ENCODE measurements at regions not wholly inside any gene's neighbourhood (a gene's known extent, or its start where the extent isn't known, plus 50 kb on each side); places are given as distances from the start of the nearest gene placed in this dataset.

DNA sequence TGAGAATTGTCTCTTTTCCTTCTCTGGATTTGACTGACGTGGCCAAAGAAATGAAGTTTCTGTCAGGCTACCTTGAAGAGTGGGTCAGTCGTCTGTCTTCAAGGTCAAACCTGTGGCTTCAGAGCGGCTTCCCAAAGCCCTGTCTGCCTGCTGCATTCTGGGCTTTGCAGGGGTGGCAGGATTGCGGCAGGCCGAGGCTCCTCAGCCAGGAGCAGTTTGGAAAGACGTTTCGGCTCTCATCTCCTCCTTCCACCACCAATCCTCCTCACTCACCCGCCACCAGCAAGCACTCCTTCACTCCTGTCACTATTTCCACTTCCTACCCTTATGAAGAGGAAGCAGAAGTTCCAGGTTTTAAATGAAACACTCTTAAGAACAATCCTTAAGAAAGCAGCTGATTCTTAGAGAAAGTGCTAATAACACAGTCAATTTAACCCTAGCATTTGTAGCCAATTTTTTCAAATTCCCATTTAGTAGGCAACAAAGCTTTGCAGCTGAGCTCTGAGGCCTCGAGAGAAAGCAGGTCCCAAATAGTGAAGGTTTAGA lies 351.7 kb downstream of the ZNF608 start:
- DNase-seq (ENCODE audit: low read depth), result no peak

DNA sequence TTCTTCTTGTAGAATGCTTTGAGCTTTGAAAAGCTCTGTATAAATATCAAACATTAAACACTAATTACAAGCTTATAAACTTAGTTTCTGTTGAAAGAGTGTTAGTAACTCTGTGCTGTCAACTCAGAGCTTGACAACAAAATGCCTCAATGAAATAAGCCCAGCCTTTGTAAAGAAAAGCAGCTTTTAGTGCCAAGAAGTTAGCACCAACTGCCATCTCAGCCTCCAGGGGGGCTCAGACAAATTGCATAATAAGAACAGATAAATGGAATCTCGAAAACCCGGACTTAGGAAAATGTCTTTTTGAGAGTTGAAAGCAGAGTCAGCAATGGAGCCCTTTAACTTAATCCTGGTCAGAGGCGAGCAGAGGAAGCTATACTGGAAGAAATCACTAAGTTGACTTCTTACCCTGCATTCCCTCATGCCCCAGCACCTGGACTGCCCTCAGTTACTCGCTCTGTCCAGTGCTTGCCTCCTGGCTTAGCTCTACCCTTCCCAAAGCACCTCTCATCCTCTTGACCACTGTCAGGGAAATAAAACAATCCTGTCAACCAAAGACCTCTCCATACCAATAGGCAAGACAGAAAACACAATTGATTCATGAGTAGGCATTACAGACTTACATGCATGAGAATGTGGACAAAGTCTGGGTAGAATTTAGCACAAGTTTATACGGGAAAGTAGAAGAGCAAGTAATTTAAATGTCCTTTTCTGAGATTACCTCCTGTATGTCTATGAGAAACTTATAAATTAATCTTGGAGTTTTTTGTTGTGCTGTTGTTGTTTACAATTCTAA lies 352.7 kb downstream of the ZNF608 start:
- DNase-seq (ENCODE audit: low read depth), result no peak

DNA sequence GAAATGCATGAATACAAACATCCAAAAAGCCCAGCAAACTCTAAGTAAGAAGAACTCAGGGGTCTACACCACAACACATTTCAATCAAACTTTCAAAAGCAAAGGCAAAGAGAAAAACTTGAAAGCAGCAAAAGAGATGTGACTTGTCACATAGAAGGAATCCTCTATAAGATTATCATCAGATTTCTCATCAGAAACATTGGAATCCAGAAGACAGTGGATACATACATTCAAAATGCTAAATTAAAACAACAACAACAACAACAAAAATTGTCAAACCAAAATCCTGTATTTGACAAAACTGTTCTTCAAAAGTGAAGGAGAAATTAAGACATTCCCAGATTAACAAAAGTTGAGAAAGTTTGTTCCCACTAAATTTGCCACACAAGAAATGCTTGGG lies 362.7 kb downstream of the ZNF608 start:
- DNase-seq (ENCODE audit: low read depth), result no peak

DNA sequence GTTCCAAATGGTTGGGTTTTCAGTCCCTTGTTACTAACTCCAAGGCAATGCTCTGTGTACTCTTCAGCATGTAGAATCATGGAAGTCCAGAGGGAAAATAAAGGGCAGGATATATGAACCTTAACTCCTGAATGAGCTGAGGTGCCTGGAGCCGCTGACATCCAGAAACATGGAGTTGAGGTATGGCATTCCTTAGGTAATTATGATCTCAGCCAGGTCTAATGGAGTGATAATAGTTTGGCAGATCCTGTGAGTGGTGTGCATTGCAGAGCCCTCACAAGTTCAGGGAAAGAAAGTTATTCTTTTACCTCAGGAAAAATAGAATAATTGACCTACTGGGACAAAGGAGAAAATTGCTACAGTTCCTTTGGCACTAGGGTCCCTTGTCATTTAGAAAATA lies 369.1 kb downstream of the ZNF608 start:
- no peak for DNase-seq (ENCODE audit: low read depth)

DNA sequence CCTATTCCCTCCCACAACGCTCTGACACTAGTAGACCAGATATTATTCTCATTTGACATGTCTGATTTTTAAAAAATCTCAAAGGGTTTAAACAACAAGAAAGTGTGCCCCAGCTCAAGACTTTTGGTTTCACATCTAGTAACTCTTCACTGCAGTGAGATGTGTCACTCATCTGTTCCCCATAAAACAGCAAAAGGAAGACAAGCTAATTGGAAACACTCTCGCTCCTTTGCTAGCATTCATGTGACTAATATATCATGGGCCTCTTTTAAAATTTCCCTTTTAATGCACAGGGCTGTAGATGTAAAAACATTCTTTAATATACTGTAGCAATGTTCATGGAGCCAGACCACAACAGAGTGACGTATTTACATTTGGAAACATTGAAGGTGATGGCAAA lies 372.6 kb downstream of the ZNF608 start:
- no peak for DNase-seq (ENCODE audit: low read depth)

DNA sequence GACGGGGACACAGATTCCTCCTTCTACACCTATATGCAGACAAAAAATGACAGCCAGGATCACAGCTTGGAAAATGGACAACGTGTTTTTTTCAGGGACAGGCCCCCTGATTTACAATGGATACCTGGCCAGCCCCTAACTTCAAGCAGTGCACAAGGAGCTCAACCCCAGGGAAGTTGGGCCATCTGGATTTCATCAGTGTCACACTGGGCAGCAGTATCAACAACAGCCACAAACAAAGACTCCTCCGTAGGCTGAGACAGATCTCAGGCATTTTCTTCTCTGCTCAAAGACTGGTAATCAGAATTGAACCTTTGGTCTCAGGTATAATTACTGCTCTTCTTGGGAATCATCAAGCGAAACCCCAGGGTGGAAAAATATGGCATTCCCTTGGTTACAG lies 374.0 kb downstream of the ZNF608 start:
- no peak for DNase-seq (ENCODE audit: low read depth)

DNA sequence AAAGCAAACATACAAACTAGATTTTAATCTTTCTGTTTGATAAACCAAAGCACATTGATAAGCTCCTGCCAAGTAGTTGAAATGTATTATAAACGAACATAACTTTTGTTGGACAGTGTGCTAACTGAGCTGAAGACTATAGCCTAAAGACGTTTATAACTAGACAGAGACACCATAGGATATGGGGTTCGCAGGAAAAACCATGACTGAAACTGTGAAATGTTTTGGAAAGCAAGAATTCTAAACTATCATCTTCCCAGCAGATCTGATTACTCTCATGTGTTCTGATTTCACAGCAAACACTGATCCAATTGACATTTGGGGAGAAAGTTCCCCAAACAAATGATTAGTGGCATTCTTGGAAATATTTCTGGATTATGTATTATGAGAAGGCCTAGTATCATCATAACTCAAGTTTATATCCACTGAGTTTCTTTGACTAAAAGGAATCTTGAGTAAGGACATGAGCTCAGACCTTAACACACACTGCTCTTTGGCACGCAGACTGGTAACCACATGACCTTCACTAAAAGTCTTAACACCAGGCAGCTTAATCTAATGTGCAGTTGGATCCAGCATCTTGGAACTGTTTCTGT lies 375.2 kb downstream of the ZNF608 start:
- DNase-seq (ENCODE audit: low read depth), result no peak

DNA sequence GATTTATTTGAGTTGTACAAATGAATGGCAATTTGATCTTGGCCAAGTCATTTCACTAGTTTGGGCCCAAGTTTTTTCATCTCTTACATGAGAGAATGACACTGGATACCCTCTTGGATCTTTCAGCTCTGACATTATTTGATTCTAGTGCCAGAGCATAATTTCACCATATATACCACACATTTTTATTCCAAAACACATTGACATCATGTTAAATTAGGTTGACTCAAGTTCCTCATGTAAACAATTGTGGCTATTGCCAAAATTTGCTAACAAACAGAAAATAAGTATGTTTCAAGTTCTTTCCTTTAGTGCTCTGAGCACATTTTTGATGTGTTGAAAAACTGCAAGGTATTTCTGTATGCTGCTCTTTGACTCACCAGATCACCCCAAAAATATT lies 375.8 kb downstream of the ZNF608 start:
- DNase-seq (ENCODE audit: low read depth), result no peak

DNA sequence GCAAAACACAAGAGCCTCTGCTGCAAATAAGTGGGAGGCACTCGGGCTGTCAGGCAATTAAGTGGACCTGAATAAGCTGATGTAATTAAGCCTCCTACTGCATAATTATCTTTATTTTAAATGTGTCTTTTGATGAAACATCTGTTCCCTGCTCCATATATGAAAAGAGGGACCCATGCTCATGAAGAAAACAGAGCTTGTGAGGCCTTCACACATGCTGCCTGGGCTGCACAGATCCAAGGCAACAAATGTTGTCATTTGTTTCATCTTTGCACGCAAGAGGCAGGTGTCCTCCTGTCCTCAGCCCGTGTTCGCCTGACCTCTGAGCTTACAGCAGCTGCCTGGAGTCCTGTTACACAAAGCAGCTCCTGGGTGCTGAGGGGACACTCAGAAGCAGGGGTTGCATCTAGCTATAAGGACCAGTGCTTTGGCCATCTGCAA lies 381.1 kb downstream of the ZNF608 start:
- peak; percentile 47 for DNase-seq (ENCODE audit: low read depth)

DNA sequence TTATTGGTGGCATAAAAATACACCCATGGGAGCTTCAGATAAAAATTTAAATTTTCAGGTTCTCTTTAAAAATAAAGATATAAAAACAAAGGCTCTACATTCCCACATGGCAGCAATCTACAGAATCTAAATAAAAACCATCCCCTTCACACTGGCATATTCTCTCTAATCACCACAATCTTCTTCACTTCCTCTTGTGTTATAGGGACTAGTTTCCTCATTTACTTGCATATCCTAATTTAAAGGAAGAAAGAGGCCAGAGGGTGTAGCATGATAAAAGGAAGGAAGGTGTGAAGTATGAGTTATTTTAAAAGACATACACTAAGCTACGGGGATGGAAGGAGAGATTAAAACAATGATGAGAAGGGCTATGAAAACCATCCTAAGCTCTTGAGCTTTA lies 390.5 kb downstream of the ZNF608 start:
- no peak for DNase-seq (ENCODE audit: low read depth)

DNA sequence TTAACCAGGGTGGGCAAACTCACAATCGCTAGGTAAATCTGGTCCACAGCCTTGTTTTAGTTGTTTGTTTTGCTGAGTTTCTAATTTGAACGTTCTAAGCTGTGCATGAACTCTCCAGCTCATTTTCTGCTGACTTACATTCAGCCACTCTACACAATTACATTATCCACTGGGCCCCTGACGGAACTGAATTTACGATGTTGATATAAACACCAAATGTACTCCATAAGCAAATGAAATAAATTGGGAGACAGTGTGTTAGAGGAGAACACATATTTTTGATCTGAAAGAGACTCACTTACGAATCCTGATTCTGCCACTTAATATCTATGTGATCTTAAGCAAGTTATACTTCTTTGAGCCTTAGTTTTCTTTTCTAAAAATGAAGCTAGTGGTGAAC lies 393.4 kb downstream of the ZNF608 start:
- DNase-seq (ENCODE audit: low read depth), result no peak

DNA sequence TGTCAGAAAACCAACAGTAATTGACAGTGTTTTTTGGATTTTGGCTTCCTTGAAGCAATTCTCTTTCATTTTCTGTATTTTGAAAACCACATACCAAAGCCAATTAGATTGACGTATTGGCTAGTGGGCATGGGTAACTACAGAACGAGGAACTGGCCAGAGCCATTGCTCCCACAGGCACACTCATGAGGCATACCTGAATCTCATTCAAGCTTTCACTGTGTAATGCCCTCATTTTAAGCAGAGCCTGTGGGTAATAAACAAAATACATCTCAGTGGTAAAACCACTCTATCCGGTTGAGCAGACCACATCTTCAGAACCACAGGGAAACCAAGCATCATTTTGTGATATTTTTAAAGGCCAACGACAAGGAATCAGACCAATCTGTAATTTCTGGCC lies 394.1 kb downstream of the ZNF608 start:
- no peak for DNase-seq (ENCODE audit: low read depth)

DNA sequence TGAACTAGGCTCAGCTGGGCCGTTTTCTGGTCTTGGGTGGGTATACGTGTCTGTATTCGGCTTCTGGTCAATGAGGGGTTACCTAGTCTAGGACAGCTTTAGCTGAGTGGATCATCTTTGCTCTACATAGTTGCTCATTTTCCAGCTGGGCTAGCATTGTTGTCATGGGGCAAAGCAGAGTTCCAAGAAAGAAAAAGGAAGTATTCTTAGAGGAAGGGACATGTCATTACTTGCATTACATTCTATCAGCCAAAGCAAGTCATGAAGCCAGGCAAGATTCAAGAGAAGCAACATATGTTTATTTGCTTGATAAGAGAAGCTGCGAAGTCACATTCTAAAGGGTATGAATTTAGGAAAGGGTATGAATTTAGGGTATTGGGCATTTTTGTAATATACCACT lies 396.5 kb downstream of the ZNF608 start:
- DNase-seq (ENCODE audit: low read depth), result no peak

DNA sequence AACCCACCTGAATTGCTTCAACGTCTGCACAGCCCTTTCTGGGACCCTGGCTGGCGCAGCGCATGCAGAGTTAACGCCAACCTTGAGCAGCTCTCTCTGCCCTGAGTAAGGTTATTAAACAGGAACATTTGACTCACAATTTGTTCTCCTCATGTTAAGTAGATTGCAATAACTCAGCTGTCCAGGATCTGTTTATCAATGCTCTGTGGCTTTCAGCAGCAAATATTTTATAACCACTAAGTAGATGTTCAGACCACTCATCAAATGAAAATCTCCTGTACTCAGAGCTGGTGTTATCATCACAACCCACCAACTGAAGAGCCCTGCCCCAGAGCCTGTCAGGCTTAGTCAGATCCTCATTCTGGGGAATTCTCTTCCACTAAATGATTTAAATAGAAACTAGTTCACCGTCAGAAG lies 403.0 kb downstream of the ZNF608 start:
- DNase-seq (ENCODE audit: low read depth), result peak; percentile 98

DNA sequence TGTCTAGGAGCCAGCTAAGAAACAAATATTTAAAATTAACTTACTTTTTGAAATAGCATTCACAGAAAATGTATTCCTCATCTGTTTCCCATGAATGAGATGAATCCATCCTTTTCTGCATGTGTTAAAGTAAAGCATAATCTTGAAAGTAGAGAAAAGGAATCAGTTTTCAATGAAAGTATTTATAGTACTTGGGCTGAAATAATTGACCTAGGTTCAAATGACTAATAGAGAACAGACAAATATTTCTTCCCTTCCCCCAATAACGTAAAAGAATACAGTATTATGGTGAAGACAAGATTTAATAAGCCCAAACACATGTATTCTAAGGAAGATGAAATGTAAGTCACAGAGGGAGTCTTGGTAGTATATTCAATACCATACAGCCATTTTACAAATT lies 403.5 kb downstream of the ZNF608 start:
- peak; percentile 65 for DNase-seq (ENCODE audit: low read depth)

DNA sequence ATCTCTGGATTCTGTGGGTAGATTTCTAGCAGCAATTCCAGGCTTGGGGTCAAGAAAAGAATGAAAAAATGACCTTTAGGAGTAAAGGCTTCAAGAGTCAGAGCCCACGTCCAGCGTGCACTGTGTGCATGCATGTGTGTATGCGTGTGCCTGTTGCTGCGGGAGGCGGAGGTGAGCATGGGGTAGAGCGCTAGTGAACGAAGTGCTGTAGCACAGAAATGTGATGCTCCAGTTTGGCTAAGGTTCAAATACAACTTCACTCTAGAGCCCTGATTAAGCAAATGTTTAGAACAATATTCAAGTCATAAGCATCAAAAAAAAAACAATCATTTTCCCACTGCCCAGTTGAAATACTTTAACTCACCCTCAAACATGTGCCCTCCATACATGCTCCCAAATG lies 403.9 kb downstream of the ZNF608 start:
- no peak for DNase-seq (ENCODE audit: low read depth)

DNA sequence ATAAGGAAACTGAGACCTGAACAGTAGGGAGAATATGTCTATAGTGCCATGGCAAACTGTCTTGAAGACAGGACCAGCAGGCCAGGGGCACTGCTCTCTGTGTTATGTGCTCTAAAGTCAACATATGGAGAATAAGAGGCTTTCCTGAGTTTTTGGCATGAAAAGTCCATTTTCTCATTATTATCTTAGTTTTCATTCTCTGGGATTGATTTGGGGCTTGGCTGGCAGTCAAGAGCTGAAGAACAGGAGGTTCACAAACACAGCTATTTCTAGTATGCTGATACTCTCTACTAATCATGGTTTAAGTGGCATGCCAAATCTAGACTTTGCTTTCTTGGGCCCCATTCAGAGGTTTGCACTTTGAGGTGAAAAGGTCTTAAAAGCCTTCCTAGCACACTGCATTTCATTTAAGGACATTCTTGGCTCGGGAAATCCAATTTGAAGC lies 404.4 kb downstream of the ZNF608 start:
- peak; percentile 70 for DNase-seq (ENCODE audit: low read depth)

DNA sequence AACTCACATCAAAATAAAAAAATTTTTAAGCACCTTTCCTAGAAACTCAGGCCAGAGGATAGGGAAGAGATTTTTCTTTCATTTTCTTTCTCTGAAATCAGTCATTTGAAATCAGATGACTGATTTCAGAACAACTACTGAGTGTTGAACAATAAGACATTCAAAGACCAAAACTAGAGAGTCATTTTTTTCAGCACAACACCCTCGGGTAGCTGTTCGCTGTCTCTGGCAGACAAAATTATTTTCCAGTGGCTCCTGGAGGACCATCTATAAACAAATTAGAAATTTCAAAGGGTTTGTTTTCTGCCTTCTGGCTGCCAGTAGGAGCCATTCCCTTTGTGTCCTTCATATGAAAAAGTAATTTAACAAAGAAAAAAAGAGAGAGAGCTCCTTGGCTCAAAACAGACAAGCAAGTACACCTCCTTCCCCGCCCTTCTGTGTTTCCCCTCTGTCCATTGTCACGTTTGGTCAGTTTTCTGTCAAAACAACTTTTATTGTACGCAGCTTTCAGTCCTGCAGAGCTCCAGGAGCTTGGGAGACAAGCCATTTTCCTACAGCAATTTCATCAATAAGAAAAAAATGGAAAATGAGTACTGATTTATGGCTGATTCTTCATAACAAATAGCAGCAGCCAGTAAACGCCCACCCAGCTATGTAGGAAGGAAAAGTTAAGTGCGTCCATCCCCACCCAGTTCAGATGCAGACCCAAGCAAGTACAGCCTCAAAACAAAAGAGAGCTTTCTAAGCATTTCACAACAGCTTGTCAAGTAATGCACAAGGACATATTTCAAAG lies 405.2 kb downstream of the ZNF608 start:
- DNase-seq (ENCODE audit: low read depth), result no peak

DNA sequence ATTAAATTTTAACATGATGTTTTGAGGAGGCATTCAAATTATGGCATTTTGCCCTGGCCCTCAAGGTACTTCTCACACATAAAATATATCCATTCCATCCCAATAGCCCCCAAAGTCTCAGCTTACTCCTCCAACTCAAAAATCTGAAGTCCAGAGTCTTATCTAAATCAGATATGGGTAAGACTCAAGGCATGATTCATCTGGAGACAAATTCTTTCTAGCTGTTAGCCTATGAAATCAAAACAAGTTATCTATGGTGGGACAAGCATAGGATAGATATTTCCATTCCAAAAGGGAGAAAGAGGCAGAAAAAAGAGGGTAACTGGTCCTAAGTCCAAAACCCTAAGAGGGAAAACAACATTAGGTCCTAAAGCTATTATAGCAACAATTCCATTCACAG lies 408.4 kb downstream of the ZNF608 start:
- no peak for DNase-seq (ENCODE audit: low read depth)

DNA sequence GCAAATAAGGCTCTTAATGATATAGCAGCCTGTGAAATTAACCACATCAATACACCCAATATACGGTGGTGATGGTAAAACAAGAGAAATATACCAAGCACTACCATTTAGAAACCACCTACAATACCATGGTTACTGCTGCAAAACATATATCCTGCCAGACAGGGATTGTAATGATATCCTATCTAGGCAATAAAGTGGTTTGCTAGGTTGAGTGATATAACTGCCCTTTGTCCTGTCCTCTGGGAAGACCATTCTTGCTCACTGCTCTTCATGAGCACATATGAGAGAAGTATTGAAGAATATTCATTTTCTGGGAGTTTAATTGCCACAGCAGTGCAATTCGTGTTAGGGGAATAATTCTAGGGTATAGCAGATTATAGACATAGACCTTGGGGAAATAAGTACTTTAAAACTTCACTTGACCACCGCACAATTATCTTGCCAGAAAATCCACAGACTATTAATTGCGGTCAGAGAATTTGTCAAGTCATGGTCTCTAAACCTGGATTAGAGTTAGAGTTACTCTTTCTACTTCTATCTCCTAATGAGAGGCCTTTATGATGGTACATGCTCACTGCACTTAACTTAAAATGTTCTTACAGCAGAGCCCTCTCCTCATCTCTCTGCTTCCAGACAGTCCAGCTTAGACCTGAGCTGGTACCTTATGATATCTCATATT lies 413.0 kb downstream of the ZNF608 start:
- no peak for DNase-seq (ENCODE audit: low read depth)

DNA sequence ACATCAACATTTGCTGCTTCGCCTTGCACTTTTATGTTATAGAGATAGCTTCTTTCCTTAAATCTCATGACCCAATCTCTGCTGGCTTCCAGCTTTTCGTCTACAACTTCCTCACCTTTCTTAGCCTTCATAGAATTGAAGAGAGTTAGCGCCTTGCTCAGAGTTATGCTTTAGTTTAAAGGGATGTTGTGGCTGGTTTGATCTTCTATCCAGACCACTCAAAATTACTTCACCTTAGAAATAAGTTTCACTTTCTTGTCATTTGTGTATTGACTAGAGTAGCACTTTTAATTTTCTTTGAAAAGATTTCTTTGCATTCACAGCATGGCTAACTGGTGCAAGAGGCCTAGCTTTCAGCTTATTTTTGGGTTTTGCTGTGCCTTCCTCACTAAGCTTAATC lies 414.2 kb downstream of the ZNF608 start:
- DNase-seq (ENCODE audit: low read depth), result no peak
